EH (cell line): ENCODE measurements at regions not wholly inside any gene's neighbourhood (a gene's known extent, or its start where the extent isn't known, plus 50 kb on each side); places are given as distances from the start of the nearest gene placed in this dataset.
"Not testable (repeated sequence)": the region's sequence is repeated elsewhere in the genome, so short reads cannot be mapped to it uniquely, and the experiment has no call there.

Experiments
- DNase-seq: peaks from one replicate; pipeline ENCODE4 v3.0.0-alpha.2; 2015; ENCODE audit warnings: low read depth

- no peak for DNase-seq
Measured at GRCh38 chr14:85010186-85010585, 519.8 kb upstream of the FLRT2 start.

GRCh38 chr14:85016496-85016895, 513.4 kb upstream of the FLRT2 start:
- no peak for DNase-seq

DNA sequence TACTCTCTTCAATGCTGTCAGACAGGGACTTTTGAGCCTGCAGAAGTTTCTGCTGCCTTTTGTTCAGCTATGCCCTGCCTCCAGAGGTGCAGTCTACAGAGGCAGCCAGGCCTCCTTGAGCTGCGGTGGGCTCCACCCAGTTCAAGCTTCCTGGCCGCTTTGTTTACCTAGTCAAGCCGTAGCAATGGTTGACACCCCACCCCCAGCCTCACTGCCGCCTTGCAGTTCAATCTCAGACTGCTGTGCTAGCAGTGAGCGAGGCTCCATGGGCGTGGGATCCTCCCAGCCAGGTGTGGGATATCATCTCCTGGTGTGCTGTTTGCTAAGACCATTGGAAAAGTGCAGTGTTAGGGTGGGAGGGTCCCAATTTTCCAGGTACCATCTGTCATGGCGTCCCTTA, 506.1 kb upstream of the FLRT2 start:
- DNase-seq, result not testable (repeated sequence)

- no peak for DNase-seq
Measured at GRCh38 chr14:85024931-85025330, 505.0 kb upstream of the FLRT2 start.

GRCh38 chr14:85027681-85028370, 502.1 kb upstream of the FLRT2 start:
- no peak for DNase-seq

- no peak for DNase-seq
Measured at GRCh38 chr14:85037411-85037810, 492.5 kb upstream of the FLRT2 start.

DNA sequence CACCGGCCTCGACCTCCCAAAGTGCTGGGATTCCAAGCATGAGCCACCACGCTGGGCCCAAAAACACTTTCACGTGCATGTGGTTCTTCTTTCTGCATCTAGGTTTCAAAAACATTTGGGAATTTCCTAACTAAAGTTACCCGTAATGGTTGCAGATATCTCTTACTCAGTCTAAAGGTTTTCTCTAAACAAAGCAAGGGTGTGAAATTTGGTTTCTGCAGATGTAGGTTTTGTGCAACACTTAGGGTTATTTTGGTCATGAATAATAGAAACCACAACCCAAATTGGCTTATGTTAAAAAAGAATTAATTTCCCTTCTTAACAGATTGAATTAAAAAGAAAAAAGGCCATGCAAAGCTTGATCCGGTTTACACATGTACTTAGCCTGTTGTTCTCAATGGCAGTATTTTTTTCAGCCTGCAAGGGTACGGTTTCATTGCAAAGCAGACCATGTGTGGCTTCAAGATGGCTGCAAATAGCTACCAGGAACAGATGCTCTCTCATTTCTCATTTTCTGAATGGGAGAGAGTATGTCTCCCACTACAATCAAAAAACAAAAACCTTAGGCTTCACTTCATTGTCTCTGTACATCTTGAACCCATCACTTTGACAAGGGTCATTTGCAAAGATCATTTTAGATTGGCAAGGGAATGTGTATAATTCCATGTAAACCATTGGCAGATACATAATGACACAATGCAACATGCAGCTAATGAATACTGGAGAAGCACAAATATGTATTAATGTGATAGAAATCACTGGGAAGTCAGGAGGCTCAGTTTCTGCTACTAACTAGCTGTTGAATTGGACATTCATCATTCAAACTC, 491.2 kb upstream of the FLRT2 start:
- no peak for DNase-seq

DNA sequence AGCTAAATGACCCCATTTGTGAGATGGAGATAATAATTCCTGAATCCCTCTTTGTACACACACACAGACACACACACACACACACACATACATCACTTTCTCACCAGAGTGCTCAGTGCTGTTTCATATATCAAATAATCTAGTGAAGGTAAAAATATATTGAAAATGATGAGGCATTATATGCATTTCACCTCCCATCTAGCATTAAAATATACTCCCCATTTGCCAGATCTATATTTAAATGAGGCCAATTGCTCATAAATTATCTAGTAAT, 490.7 kb upstream of the FLRT2 start:
- no peak for DNase-seq

DNA sequence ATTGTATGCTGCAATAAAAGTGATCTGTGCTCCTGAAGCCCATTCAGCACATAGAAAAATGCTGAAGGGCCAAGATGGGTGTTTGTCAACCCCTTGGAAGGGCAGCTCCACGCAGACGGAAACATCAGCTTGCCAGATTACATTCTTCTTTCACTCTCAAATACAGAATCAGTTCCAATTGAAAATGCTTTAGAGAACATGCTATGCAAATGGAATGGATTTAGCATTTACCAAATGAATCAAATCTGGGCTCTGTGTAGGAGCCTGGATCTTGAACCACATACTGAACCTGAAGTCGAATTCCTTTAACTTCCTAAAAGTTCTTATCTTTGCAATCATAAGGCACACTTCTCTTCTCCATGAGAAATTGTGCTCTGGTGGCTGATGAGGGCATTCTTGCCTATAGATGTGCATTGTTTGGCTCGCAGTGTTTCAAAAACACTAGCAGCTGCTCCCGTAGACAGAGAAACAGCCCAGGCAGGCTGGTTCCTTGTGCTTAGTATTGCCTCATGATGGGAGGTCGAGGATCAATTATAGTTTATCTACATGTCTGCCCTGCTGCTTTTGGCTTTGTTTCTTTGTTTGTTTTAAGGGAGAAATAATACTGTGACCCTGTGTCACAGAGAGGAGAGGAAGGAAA, 489.8 kb upstream of the FLRT2 start:
- no peak for DNase-seq

DNA sequence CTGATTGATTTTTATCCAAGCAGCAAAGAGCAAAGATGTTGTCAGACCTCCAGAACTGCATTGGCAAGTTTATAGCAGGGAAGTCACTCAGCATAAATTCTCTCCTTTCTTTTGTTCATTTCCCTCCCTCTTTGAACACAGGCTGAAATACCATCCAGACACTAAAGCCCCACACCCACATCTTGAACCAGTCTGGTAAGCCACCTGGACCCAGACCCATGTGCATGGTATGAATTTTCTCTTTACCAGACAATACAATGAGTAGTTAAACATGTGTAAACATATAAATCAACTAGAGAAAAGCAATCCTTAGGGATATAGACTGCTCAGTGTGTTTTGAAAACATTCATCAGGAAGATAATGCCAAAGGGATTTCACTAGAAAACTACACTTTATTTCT, 488.3 kb upstream of the FLRT2 start:
- no peak for DNase-seq

DNA sequence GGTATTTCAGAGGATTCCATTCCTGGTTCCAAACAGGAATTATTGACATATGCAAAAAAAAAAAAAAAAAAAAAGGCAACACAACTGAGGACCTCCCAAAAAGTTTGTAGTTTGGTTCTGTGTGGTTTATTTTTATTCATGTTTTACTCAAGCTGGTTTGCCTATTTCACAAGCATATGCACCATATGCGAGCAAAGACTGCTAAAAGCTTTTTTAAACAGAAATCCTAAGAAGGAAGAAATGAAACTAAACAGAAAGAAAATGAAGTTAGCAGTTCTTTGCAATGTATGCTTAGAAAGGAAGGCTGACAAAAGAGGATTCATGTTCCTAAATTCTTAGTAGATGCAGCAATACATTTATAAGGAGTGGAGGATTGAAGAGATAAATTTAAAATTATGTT, 487.6 kb upstream of the FLRT2 start:
- no peak for DNase-seq

DNA sequence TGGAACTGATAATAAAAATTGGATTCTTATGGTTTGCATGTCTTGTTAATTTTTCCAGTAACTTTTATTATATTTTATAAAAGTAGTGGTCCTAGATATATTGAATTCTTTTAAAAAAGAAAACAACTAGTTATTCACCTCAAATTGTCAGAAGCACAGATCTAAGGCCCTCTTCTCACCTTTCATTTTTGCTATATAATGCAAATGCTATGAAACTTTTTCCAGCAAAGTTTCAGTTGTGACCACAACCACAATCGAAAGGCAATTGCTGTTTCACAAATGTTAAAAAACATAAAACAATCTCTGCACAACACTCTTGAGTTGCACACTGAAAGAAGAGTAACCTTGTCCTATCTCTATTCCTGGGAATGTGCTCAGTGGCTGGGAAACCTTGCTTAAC, 479.8 kb upstream of the FLRT2 start:
- no peak for DNase-seq

GRCh38 chr14:85052646-85053045, 477.3 kb upstream of the FLRT2 start:
- no peak for DNase-seq

DNA sequence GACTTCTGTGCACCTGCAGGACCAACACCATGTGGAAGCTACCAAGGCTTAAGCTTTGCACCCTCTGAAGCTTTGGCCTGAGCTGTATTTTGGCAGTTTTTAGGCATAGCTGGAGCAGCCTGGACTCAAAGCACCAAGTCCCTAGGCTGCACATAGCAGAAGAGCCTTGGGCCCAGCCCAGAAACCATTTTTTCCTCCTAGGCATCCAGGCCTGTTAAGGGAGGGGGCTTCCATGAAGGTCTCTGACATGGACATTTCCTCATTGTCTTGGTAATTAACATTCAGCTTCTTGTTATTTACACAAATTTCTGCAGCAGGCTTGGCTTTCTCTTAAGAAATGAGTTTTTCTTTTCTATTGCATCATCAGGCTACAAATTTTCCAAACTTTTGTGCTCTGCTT, 475.8 kb upstream of the FLRT2 start:
- DNase-seq, result no peak

GRCh38 chr14:85056267-85056666, 473.7 kb upstream of the FLRT2 start:
- no peak for DNase-seq

DNA sequence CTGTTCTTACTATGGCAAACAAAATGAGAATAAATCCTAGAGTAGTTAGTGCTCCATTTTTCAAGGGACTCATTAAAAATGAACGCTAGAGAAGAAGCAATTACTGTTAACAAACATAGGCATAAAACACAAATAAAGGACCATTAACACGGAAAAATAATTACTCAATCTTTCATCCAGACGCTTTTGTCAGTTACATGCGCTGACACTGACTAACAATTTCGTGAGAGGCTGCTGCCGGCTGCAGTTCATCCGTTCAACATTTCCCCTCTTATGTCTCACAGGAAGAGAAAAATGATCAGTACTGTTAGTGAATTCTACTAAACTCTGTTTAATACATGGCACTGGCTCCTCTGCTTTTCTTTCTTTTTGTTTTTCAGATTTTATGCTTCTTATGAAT, 472.7 kb upstream of the FLRT2 start:
- no peak for DNase-seq

DNA sequence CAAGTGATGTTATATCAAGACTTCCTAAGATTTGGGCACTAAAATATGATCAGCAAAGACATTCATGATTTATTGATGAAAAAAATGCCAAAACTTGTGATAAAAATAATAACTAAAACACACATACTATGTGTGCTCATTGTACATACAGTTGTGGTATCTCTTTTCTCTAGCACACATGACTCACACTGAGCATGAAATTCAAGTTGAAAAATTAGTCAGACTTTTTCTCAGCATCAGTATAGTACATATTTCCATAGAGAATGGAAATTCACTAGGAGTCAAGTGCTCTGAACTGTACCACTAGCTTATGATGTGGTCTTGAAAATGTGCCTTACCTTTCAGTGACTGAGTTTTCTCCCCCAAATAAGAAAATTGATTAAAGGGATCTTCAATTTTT, 471.8 kb upstream of the FLRT2 start:
- no peak for DNase-seq

GRCh38 chr14:85060121-85060520, 469.8 kb upstream of the FLRT2 start:
- no peak for DNase-seq

GRCh38 chr14:85061256-85061655, 468.7 kb upstream of the FLRT2 start:
- no peak for DNase-seq

DNA sequence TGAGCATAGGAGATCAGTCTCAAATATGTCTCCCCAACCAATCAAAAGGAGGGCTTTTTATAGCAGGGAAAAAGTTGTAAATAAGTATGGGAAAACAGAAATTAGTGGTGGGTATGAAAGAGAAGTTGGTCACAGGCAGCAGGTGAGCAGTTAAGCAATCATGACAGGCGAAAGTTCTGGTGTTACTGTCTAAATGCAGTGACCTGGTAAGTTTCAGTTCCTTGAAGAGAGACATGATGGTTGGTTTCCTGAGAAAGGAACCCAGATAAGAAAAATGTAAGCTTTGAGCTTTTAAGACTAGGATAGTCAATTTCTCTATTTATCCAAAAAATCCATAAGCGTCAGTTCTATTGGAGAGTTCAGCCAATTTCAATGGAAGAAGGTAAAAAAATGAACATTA, 466.2 kb upstream of the FLRT2 start:
- DNase-seq, result no peak

DNA sequence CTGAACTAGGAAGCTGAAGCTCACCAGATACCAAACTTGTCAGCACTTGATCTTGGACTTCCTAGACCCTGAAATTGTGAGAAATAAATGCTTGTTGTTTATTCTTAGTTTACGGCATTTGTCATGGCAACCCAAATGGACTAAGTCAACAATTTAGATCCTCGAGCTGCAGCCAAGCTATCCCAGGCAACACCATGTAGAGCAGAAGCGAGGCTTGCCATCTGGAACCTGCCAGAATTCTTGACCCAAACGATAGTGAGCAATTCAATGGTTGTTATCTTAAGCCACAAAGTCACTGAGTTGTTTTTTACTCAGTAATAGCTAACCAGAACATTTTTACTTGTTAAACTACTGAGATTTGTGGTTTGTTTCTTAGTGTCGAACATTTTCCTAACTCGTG, 458.5 kb upstream of the FLRT2 start:
- no peak for DNase-seq

- no peak for DNase-seq
Measured at GRCh38 chr14:85074955-85075354, 455.0 kb upstream of the FLRT2 start.

DNA sequence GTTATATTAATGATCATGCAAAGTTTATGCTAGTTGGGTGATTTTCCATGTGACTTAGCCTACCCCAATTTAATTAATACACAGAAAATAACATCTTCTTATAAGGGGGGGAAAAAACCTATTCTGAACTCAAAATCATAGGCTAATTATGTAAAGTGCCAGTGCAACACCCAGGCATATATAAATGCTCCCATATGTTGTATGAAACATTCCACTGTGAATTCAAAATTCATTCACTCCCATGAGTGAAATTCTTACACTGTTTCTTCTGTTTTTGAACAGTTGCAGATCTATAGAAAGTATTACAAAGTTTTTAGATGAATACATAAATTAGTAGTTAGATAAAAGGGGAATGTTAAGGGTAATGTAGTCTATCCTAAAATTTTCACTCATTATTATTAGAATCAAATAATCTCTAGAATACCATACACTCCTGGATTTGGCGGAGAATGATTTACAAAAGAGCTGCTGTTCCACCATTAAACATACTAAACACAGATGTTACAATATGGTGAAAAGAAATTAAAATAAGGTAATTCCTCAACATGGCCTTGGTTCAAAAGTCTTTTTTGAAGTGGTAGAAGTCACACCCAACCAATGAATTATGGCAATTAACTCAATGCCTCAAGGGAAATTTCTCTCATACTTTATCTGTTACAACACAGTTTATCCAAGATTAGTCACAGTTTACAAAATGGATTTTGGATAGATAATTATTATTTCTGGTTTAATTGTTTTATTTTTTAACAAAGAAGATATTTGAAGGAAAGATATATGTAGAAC, 454.1 kb upstream of the FLRT2 start:
- no peak for DNase-seq
